Hepatocyte (in vitro differentiated cells): ENCODE measurements at regions not wholly inside any gene's neighbourhood (a gene's known extent, or its start where the extent isn't known, plus 50 kb on each side); places are given as distances from the start of the nearest gene placed in this dataset.

Source experiments
- DNase-seq: peaks from one replicate; pipeline ENCODE4 v3.0.0-alpha.2; 2016; ENCODE audit warnings: low spot score
- H2AFZ ChIP-seq: fragments of 200-600 bp; sonication (generic); 2 replicates; pipeline ENCODE4 v1.6.0; 2016; ENCODE audit warnings: antibody characterized with exemption, mild to moderate bottlenecking
- H3K27ac ChIP-seq: fragments of 200-600 bp; sonication (generic); 2 replicates; pipeline ENCODE4 v1.5.1; 2016; ENCODE audit warnings: mild to moderate bottlenecking
- H3K27me3 ChIP-seq: fragments of 200-600 bp; sonication (generic); 2 replicates; pipeline ENCODE4 v1.6.1; 2016
- H3K36me3 ChIP-seq: fragments of 200-600 bp; sonication (generic); replicated peaks from 2 replicates; pipeline ENCODE4 v1.5.1; 2016; ENCODE audit warnings: low read depth; ENCODE audit not compliant: insufficient read depth
- H3K4me1 ChIP-seq: fragments of 200-600 bp; sonication (generic); 2 replicates; pipeline ENCODE4 v1.5.1; 2016; ENCODE audit warnings: mild to moderate bottlenecking, moderate library complexity; ENCODE audit not compliant: insufficient read depth
- H3K4me2 ChIP-seq: fragments of 200-600 bp; sonication (generic); 2 replicates; pipeline ENCODE4 v1.6.0; 2016
- H3K4me3 ChIP-seq: fragments of 200-600 bp; sonication (generic); 2 replicates; pipeline ENCODE4 v1.5.1; 2016; ENCODE audit warnings: mild to moderate bottlenecking
- H3K79me2 ChIP-seq: fragments of 200-600 bp; sonication (generic); 2 replicates; pipeline ENCODE4 v1.6.0; 2017; ENCODE audit warnings: mild to moderate bottlenecking
- H3K9me2 ChIP-seq: fragments of 200-600 bp; sonication (generic); replicated peaks from 2 replicates; pipeline ENCODE4 v1.6.0; 2017; ENCODE audit warnings: mild to moderate bottlenecking; ENCODE audit not compliant: insufficient read depth
- H3K9me3 ChIP-seq: fragments of 200-600 bp; sonication (generic); 2 replicates; pipeline ENCODE4 v1.5.1; 2016; ENCODE audit warnings: low read depth, mild to moderate bottlenecking
- H4K20me1 ChIP-seq: fragments of 200-600 bp; sonication (generic); 2 replicates; pipeline ENCODE4 v1.6.0; 2016; ENCODE audit warnings: mild to moderate bottlenecking; ENCODE audit not compliant: insufficient read depth, poor library complexity, severe bottlenecking
- CTCF ChIP-seq: fragments of 200-600 bp; sonication (generic); IDR thresholded peaks from 2 replicates; pipeline ENCODE4 v1.5.1; 2016; ENCODE audit warnings: antibody characterized with exemption, mild to moderate bottlenecking; ENCODE audit not compliant: poor library complexity
- EZH2 ChIP-seq: fragments of 200-600 bp; sonication (generic); IDR thresholded peaks from 2 replicates; pipeline ENCODE4 v1.6.1; 2016; ENCODE audit warnings: antibody characterized with exemption, mild to moderate bottlenecking, borderline replicate concordance
- EZH2phosphoT487 ChIP-seq: fragments of 200-600 bp; sonication (generic); IDR thresholded peaks from one replicate; pipeline ENCODE4 v1.6.1; 2018; ENCODE audit warnings: antibody characterized with exemption, mild to moderate bottlenecking, low read depth, moderate library complexity; ENCODE audit not compliant: unreplicated experiment, severe bottlenecking
- WGBS: methylation state at CpG from one replicate; pipeline ENCODE4 v1.1.6; 2016; ENCODE audit warnings: low lambda C conversion rate; ENCODE audit errors: missing lambda C conversion rate; 5-methylcytosine and 5-hydroxymethylcytosine counted together

- no peak for DNase-seq
- 51% methylated on average over 3 of the region's 3 CpGs for WGBS
- H3K27ac ChIP-seq = no peak overlapping the region
- H2AFZ ChIP-seq = no peak overlapping the region
- H3K9me2 ChIP-seq = no peaks in the 10 kb centered on the region
- H3K27me3 ChIP-seq = no peaks in the 10 kb centered on the region
- no peak for TF ChIP-seq CTCF
- no peak for TF ChIP-seq EZH2
- TF ChIP-seq EZH2phosphoT487 = no peak
- no peaks in the 10 kb centered on the region for H3K36me3 ChIP-seq
- no peaks in the 10 kb centered on the region for H3K4me1 ChIP-seq
- H3K9me3 ChIP-seq = no peaks in the 10 kb centered on the region
- no peak overlapping the region for H3K4me2 ChIP-seq
- H4K20me1 ChIP-seq = no peaks in the 10 kb centered on the region
- H3K4me3 ChIP-seq = no peak overlapping the region
- no peaks in the 10 kb centered on the region for H3K79me2 ChIP-seq
Measured at GRCh38 chr9:120221844-120222243, 358.1 kb downstream of the CDK5RAP2 start.

GRCh38 chr9:120214332-120214731 is 365.6 kb downstream of the CDK5RAP2 start:
- 91% methylated on average over 11 of the region's 11 CpGs for WGBS
- H3K27ac ChIP-seq = no peak overlapping the region

GRCh38 chr9:120212853-120213200 is 367.1 kb downstream of the CDK5RAP2 start:
- DNase-seq = no peak
- 76% methylated on average over 5 of the region's 5 CpGs for WGBS
- H3K27me3 ChIP-seq = no peaks in the 10 kb centered on the region
- H4K20me1 ChIP-seq = no peaks in the 10 kb centered on the region
- no peaks in the 10 kb centered on the region for H3K79me2 ChIP-seq
- no peak overlapping the region for H3K4me3 ChIP-seq
- no peaks in the 10 kb centered on the region for H3K4me1 ChIP-seq
- H3K9me3 ChIP-seq = no peaks in the 10 kb centered on the region
- no peak for TF ChIP-seq CTCF
- TF ChIP-seq EZH2phosphoT487 = no peak
- TF ChIP-seq EZH2 = no peak
- H3K36me3 ChIP-seq = no peaks in the 10 kb centered on the region
- H2AFZ ChIP-seq = no peak overlapping the region
- H3K9me2 ChIP-seq = no peaks in the 10 kb centered on the region
- H3K4me2 ChIP-seq = no peak overlapping the region
- H3K27ac ChIP-seq = no peak overlapping the region

More at GRCh38 chr9:120214332-120214731, 365.6 kb downstream of the CDK5RAP2 start:
- no peak for DNase-seq
- Histone ChIP-seq H3K79me2 (no peaks in the 10 kb centered on the region), H3K9me2 (no peaks in the 10 kb centered on the region), H3K9me3 (no peaks in the 10 kb centered on the region), H3K4me1 (no peaks in the 10 kb centered on the region), H3K36me3 (no peaks in the 10 kb centered on the region), H4K20me1 (no peaks in the 10 kb centered on the region), H2AFZ (no peak overlapping the region), H3K27me3 (no peaks in the 10 kb centered on the region), H3K4me2 (no peak overlapping the region), H3K4me3 (no peak overlapping the region)
- TF ChIP-seq CTCF (no peak), EZH2 (no peak), EZH2phosphoT487 (no peak)
